ENCODE measurements at regions not wholly inside any gene's neighbourhood (a gene's known extent, or its start where the extent isn't known, plus 50 kb on each side); places are given as distances from the start of the nearest gene placed in this dataset.

DNA sequence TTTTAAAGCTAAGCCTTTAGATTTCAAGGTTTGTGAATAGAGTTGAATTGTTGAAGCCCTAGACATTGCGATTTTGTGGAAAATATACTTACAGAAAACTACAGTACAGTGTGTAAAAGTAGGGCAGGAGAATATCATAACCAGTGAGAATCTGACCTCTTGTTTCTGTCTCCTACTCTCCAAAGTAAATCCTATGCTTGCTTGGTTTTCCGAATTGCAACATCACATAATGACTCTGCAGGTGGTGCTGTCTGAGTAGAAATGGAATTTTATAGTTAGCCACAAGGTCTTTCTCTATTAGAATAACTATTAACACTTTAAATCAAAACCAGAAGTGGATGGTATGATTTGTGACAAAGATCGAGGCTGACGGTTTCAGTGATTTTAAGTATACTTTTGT is 505.6 kb downstream of the RAPGEF2 start:
- TF ChIP-seq EZH2 (IDR thresholded peaks at IDR 0.05; ENCODE audit: borderline replicate concordance, low read depth, low read length, poor library complexity, severe bottlenecking) (no peak), CTCF (conservative IDR thresholded peaks at IDR 0.05; ENCODE audit: low read depth, low read length) (peak; percentile 56)

Data from A673 (cell line).